Progenitor cell of endocrine pancreas (in vitro differentiated cells): ENCODE measurements at regions not wholly inside any gene's neighbourhood (a gene's known extent, or its start where the extent isn't known, plus 50 kb on each side); places are given as distances from the start of the nearest gene placed in this dataset.
"Not testable (repeated sequence)": the region's sequence is repeated elsewhere in the genome, so short reads cannot be mapped to it uniquely, and the experiment has no call there.

Source experiments
- DNase-seq: peaks from one replicate; pipeline ENCODE4 v3.0.0; 2021; ENCODE audit warnings: low spot score; ENCODE audit not compliant: unreplicated experiment
- H3K27ac Mint-ChIP-seq: 2 replicates; pipeline ENCODE4 v1.8.0; 2021; ENCODE audit warnings: mild to moderate bottlenecking, moderate library complexity, mixed read lengths
- H3K27me3 Mint-ChIP-seq: 2 replicates; pipeline ENCODE4 v1.8.0; 2021; ENCODE audit warnings: mixed read lengths
- H3K36me3 Mint-ChIP-seq: 2 replicates; pipeline ENCODE4 v1.8.0; 2022; ENCODE audit warnings: mixed read lengths; ENCODE audit not compliant: insufficient read depth
- H3K4me1 Mint-ChIP-seq: 2 replicates; pipeline ENCODE4 v1.8.0; 2021; ENCODE audit warnings: low read depth, mixed read lengths
- H3K4me3 Mint-ChIP-seq: 2 replicates; pipeline ENCODE4 v1.8.0; 2021; ENCODE audit warnings: low read depth, mild to moderate bottlenecking, moderate library complexity, mixed read lengths
- H3K9me3 Mint-ChIP-seq: 2 replicates; pipeline ENCODE4 v1.8.0; 2021; ENCODE audit warnings: low read depth, mixed read lengths
- CTCF ChIP-seq: fragments of 200-600 bp; sonication (generic); IDR thresholded peaks from one replicate; pipeline ENCODE4 v1.5.0; 2021; ENCODE audit warnings: antibody characterized with exemption, mild to moderate bottlenecking; ENCODE audit not compliant: unreplicated experiment

DNA sequence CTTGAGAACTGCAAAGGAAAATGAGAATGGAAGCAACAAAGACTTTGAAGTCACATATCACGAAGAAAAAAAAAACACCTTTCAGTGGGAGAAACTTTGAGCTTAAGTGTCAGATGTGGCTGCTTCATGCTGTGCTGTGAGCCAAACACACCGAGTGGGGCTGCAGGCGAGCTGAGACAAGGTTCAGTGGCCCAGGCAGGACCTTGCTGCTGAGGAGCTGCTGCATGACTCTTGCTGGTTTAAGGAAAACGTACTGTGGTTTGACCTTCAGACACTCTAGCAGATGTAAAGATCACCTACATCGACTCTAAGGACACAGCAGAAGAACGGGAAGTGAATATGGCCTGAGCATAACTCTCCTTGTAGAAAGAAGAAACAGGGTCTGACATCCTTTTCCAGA, 118.1 kb upstream of the OR4E1 start:
- Mint-ChIP-seq H3K4me3 (no peak overlapping the region), H3K27me3 (peaks cover 11% of the 10 kb centered on the region), H3K36me3 (no peaks in the 10 kb centered on the region), H3K9me3 (peaks cover 11% of the 10 kb centered on the region), H3K27ac (no peak overlapping the region), H3K4me1 (no peaks in the 10 kb centered on the region)
- no peak for TF ChIP-seq CTCF
- DNase-seq = no peak

DNA sequence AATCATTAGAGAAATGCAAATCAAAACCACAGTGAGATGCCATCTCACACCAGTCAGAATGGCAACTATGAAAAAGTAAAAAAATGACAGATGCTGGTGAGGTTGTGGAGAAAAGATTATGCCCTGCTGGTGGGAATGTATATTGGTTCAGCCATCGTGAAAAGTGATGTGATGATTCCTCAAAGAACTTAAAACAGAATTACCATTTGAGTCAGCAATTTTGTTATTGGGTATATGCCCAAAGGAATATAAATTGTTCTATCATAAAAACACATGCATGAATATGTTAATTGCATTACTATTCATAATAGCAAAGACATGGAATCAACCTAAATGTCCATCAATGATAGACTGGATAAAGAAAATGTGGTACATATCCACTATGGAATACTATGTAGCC, 115.1 kb upstream of the OR4E1 start:
- not testable (repeated sequence) for H3K9me3 Mint-ChIP-seq, H3K36me3 Mint-ChIP-seq, H3K27ac Mint-ChIP-seq, DNase-seq, H3K4me3 Mint-ChIP-seq, H3K4me1 Mint-ChIP-seq
- H3K27me3 Mint-ChIP-seq = peaks cover 13% of the 10 kb centered on the region

- not testable (repeated sequence) for DNase-seq, H3K27ac Mint-ChIP-seq, H3K4me3 Mint-ChIP-seq, H3K9me3 Mint-ChIP-seq, H3K36me3 Mint-ChIP-seq, H3K4me1 Mint-ChIP-seq
- peaks cover 13% of the 10 kb centered on the region for H3K27me3 Mint-ChIP-seq
Measured at GRCh38 chr14:21787242-21787641, 113.6 kb upstream of the OR4E1 start.

GRCh38 chr14:21781543-21781942, 107.9 kb upstream of the OR4E1 start:
- Mint-ChIP-seq H3K36me3 (no peaks in the 10 kb centered on the region), H3K27me3 (peaks cover under 1% of the 10 kb centered on the region), H3K4me1 (no peaks in the 10 kb centered on the region), H3K9me3 (no peaks in the 10 kb centered on the region), H3K27ac (no peak overlapping the region), H3K4me3 (no peak overlapping the region)
- TF ChIP-seq CTCF = no peak
- DNase-seq = no peak

DNA sequence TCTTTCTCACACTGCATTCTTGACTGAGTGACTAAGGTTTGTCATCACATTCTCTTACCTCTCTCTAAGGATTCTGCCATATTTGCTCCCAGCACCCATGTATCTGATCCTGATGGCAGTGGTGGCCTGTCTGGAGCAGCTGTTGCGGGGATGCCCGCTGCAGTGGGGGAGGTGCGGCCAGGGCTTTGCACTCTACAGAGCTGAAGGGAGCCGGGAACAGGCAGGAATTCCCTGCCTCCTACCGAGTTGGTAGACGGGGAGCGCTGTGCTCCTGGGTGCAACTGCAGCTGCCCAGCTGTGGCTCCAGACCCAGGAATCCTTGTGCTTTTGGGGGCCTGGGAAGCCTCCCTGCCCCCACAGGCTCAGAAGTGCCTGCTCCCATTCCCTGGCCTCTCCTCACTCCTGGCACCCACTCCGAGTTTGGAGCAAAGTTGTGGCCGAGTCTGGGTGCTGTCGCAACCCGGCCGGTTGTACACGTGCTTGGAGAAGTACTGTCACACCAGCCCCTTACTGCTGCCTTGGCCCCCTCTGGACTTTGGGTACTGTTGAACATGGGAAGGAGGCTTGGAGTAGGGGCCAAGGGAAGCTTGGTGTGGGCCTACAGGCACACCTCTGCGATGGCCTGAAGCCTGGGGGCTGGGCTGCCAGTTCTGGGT, 106.9 kb upstream of the OR4E1 start:
- Mint-ChIP-seq H3K27ac (no peak overlapping the region), H3K4me1 (no peaks in the 10 kb centered on the region), H3K27me3 (no peaks in the 10 kb centered on the region), H3K9me3 (no peaks in the 10 kb centered on the region), H3K36me3 (no peaks in the 10 kb centered on the region), H3K4me3 (no peak overlapping the region)
- DNase-seq = no peak
- TF ChIP-seq CTCF = no peak

- TF ChIP-seq CTCF = no peak
- no peaks in the 10 kb centered on the region for H3K27me3 Mint-ChIP-seq
Measured at GRCh38 chr14:21771671-21772070, 98.1 kb upstream of the OR4E1 start.

More at GRCh38 chr14:21771671-21772070, 98.1 kb upstream of the OR4E1 start:
- Mint-ChIP-seq H3K4me3 (no peak overlapping the region), H3K4me1 (peaks cover 13% of the 10 kb centered on the region), H3K27ac (no peak overlapping the region), H3K36me3 (no peaks in the 10 kb centered on the region), H3K9me3 (no peaks in the 10 kb centered on the region)
- DNase-seq = no peak
